ENCODE measurements at regions not wholly inside any gene's neighbourhood (a gene's known extent, or its start where the extent isn't known, plus 50 kb on each side); places are given as distances from the start of the nearest gene placed in this dataset.

DNA sequence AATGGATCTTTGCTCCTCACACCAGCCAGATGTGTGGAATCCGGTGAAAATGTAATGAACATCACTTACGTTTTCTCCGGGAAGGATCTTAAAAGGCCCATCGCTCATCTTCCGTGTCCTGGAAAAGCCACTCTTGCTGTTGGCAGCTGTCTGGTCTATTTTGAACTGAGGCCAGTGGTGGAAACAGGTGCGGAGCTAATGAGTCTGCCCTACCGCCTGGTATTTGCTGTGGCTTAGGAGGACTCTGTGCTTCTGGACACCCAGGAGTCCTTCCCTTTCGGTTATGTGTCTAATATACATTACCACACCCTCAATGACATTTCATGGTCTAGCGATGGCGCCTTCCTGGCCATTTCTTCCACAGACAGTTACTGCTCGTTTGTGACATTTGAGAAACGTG, 264.2 kb upstream of the PREP start:
- Histone ChIP-seq H3F3A (replicated peaks; ENCODE audit: low read depth) (no peaks in the 10 kb centered on the region), H3K27ac (ENCODE audit: low read depth) (no peak overlapping the region), H3K4me3 (no peak overlapping the region), H4K20me1 (replicated peaks; ENCODE audit: insufficient read depth) (no peaks in the 10 kb centered on the region), H3K4me2 (no peak overlapping the region), H3K79me2 (replicated peaks; ENCODE audit: insufficient read depth) (no peaks in the 10 kb centered on the region), H3K9me2 (ENCODE audit: insufficient read depth) (peaks cover 13% of the 10 kb centered on the region; the same call in 1 of the 2 replicates), H3K27me3 (ENCODE audit: insufficient read depth) (no peaks in the 10 kb centered on the region), H2AFZ (no peak overlapping the region), H3K4me1 (ENCODE audit: insufficient read depth) (peaks cover 6% of the 10 kb centered on the region; the same call in 1 of the 2 replicates), H3K36me3 (ENCODE audit: insufficient read depth) (no peaks in the 10 kb centered on the region)
- no peak for TF ChIP-seq STAT1 (IDR thresholded peaks at IDR 0.05; ENCODE audit: unreplicated experiment)
- TF ChIP-seq, protein P1, sequence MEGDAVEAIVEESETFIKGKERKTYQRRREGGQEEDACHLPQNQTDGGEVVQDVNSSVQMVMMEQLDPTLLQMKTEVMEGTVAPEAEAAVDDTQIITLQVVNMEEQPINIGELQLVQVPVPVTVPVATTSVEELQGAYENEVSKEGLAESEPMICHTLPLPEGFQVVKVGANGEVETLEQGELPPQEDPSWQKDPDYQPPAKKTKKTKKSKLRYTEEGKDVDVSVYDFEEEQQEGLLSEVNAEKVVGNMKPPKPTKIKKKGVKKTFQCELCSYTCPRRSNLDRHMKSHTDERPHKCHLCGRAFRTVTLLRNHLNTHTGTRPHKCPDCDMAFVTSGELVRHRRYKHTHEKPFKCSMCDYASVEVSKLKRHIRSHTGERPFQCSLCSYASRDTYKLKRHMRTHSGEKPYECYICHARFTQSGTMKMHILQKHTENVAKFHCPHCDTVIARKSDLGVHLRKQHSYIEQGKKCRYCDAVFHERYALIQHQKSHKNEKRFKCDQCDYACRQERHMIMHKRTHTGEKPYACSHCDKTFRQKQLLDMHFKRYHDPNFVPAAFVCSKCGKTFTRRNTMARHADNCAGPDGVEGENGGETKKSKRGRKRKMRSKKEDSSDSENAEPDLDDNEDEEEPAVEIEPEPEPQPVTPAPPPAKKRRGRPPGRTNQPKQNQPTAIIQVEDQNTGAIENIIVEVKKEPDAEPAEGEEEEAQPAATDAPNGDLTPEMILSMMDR (conservative IDR thresholded peaks at IDR 0.05; ENCODE audit: low read depth in 2 of 2) = no peak
- TF ChIP-seq EZH2phosphoT487 (IDR thresholded peaks at IDR 0.05; ENCODE audit: unreplicated experiment) = no peak
- TF ChIP-seq ETS1 (IDR thresholded peaks at IDR 0.05) = no peak
- TF ChIP-seq NANOG (IDR thresholded peaks at IDR 0.05; ENCODE audit: borderline replicate concordance) = no peak
- no peak for TF ChIP-seq ZNF114 (CRISPR knock-in tag; IDR thresholded peaks at IDR 0.05)
- TF ChIP-seq JUNB (IDR thresholded peaks at IDR 0.05; ENCODE audit: unreplicated experiment) = no peak
- no peak for TF ChIP-seq ZNF331 (CRISPR knock-in tag; IDR thresholded peaks at IDR 0.05; ENCODE audit: low read depth)
- TF ChIP-seq CREB1 (CRISPR knock-in tag; IDR thresholded peaks at IDR 0.05; ENCODE audit: low read depth) = no peak
- TF ChIP-seq, protein P2, sequence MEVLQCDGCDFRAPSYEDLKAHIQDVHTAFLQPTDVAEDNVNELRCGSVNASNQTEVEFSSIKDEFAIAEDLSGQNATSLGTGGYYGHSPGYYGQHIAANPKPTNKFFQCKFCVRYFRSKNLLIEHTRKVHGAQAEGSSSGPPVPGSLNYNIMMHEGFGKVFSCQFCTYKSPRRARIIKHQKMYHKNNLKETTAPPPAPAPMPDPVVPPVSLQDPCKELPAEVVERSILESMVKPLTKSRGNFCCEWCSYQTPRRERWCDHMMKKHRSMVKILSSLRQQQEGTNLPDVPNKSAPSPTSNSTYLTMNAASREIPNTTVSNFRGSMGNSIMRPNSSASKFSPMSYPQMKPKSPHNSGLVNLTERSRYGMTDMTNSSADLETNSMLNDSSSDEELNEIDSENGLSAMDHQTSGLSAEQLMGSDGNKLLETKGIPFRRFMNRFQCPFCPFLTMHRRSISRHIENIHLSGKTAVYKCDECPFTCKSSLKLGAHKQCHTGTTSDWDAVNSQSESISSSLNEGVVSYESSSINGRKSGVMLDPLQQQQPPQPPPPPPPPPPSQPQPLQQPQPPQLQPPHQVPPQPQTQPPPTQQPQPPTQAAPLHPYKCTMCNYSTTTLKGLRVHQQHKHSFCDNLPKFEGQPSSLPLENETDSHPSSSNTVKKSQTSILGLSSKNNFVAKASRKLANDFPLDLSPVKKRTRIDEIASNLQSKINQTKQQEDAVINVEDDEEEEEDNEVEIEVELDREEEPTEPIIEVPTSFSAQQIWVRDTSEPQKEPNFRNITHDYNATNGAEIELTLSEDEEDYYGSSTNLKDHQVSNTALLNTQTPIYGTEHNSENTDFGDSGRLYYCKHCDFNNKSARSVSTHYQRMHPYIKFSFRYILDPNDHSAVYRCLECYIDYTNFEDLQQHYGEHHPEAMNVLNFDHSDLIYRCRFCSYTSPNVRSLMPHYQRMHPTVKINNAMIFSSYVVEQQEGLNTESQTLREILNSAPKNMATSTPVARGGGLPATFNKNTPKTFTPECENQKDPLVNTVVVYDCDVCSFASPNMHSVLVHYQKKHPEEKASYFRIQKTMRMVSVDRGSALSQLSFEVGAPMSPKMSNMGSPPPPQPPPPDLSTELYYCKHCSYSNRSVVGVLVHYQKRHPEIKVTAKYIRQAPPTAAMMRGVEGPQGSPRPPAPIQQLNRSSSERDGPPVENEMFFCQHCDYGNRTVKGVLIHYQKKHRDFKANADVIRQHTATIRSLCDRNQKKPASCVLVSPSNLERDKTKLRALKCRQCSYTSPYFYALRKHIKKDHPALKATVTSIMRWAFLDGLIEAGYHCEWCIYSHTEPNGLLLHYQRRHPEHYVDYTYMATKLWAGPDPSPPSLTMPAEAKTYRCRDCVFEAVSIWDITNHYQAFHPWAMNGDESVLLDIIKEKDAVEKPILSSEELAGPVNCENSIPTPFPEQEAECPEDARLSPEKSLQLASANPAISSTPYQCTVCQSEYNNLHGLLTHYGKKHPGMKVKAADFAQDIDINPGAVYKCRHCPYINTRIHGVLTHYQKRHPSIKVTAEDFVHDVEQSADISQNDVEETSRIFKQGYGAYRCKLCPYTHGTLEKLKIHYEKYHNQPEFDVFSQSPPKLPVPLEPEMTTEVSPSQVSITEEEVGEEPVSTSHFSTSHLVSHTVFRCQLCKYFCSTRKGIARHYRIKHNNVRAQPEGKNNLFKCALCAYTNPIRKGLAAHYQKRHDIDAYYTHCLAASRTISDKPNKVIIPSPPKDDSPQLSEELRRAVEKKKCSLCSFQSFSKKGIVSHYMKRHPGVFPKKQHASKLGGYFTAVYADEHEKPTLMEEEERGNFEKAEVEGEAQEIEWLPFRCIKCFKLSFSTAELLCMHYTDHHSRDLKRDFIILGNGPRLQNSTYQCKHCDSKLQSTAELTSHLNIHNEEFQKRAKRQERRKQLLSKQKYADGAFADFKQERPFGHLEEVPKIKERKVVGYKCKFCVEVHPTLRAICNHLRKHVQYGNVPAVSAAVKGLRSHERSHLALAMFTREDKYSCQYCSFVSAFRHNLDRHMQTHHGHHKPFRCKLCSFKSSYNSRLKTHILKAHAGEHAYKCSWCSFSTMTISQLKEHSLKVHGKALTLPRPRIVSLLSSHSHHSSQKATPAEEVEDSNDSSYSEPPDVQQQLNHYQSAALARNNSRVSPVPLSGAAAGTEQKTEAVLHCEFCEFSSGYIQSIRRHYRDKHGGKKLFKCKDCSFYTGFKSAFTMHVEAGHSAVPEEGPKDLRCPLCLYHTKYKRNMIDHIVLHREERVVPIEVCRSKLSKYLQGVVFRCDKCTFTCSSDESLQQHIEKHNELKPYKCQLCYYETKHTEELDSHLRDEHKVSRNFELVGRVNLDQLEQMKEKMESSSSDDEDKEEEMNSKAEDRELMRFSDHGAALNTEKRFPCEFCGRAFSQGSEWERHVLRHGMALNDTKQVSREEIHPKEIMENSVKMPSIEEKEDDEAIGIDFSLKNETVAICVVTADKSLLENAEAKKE (CRISPR knock-in tag; IDR thresholded peaks at IDR 0.05) = no peak
- no peak for TF ChIP-seq REST (IDR thresholded peaks at IDR 0.05; ENCODE audit: unreplicated experiment)
- TF ChIP-seq POLR2AphosphoS5 (IDR thresholded peaks at IDR 0.05; ENCODE audit: low read depth) = no peak
- no peak for TF ChIP-seq EZH2 (IDR thresholded peaks at IDR 0.05; ENCODE audit: low read depth, unreplicated experiment)
- H3K4me1 Mint-ChIP-seq = peaks cover 4% of the 10 kb centered on the region; the same call in 1 of the 3 replicates
- H3K27me3 Mint-ChIP-seq (ENCODE audit: insufficient read depth, low read depth, poor library complexity) = peaks cover 3% of the 10 kb centered on the region
- peaks cover 9% of the 10 kb centered on the region; the same call in 1 of the 3 replicates for H3K9me3 Mint-ChIP-seq
- no peaks in the 10 kb centered on the region for H3K36me3 Mint-ChIP-seq (ENCODE audit: low read depth)
- H3K4me3 Mint-ChIP-seq = no peak overlapping the region
- DNase-seq (ENCODE audit: low spot score) (no peak), ATAC-seq (no peak)
- H3K27ac Mint-ChIP-seq = no peak overlapping the region
